ENCODE measurements at regions not wholly inside any gene's neighbourhood (a gene's known extent, or its start where the extent isn't known, plus 50 kb on each side); places are given as distances from the start of the nearest gene placed in this dataset.

GRCh38 chr12:20282401-20282800, 85.9 kb upstream of the PDE3A start:
- no peak for DNase-seq

GRCh38 chr12:20283482-20283881, 84.9 kb upstream of the PDE3A start:
- no peak for DNase-seq

GRCh38 chr12:20289520-20289919, 78.8 kb upstream of the PDE3A start:
- no peak for DNase-seq

- DNase-seq: no peak
These were observed 67.9 kb upstream of the PDE3A start for GRCh38 chr12:20300457-20300856.

- no peak for DNase-seq
These were observed 62.9 kb upstream of the PDE3A start for GRCh38 chr12:20305470-20305869.

DNA sequence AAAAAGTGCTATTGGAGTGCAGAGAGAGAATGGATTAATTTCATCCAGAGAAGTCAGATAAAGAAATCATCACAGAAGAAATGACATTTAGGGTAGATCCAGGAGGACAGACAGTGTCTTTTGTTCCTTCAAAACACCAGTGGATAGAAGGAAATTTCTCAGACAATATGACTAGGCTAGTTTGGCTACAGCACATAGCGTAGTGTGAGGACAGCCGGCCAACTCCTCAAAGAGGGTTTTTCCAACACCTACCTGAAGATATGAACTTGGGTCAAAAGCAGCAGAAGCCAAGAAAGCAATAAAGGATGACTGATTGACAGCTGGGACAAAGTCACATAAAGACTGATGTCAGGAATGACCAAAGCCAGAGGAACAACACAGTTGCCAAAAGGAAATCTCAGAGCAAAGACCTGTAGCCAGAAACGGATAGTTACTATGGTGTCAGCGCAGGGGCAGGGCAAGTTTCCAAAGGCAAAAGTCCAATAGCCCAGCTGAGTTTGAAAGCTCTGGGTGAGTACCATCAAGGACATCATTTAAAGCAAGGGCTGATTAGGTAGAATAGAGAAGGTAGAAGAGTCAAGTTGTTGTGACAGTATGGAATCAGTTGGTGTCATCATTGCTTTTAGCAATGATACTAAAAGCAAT, 58.7 kb upstream of the PDE3A start:
- DNase-seq: no peak

DNA sequence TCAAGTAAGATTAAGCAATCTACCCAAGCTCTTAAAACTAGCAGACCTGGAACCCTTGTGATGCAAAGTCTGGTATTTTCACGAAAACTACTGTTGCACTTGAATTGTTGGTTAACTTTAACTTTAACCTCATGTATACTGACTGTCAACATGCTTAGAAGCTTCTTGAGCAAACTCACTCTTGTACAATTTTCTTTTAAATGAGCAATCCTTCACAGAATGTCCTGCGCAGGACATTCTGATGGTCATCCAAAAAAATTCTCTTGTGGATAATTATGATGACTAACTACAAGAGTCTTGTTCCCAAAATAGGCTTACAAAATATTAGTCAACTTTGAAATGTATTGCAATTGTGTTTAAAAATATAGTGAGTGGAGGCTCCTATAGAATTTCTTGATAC, 54.0 kb upstream of the PDE3A start:
- no peak for DNase-seq

DNA sequence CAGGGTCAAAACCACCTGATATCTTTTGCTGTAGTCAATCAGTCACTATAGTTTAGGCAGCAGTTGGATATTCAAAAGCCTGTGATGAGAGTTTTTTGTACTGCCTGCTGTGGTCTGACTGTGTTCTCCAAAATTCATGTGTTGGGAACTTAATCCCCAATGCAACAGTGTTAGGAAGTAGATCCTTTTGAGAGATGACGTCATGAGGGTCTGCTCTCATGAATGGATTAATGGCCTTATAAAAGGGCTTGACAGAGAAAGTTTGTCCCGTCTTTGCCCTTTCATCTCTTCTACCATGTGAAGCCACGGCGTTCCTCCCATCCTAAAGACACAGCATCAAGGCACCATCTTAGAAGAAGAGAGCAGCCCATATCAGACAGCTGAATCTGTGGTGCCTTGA, 50.8 kb upstream of the PDE3A start:
- DNase-seq: no peak

Data from NCI-H1105 (cell line).